LNCAP (cell line): ENCODE measurements at regions not wholly inside any gene's neighbourhood (a gene's known extent, or its start where the extent isn't known, plus 50 kb on each side); places are given as distances from the start of the nearest gene placed in this dataset.

Experiments
- TF ChIP-seq, protein P1 (sequence below): fragments of 450-650 bp; IDR thresholded peaks from 2 replicates; pipeline ENCODE4 v1.5.1; 2017; ENCODE audit warnings: mild to moderate bottlenecking

- TF ChIP-seq, protein P1, sequence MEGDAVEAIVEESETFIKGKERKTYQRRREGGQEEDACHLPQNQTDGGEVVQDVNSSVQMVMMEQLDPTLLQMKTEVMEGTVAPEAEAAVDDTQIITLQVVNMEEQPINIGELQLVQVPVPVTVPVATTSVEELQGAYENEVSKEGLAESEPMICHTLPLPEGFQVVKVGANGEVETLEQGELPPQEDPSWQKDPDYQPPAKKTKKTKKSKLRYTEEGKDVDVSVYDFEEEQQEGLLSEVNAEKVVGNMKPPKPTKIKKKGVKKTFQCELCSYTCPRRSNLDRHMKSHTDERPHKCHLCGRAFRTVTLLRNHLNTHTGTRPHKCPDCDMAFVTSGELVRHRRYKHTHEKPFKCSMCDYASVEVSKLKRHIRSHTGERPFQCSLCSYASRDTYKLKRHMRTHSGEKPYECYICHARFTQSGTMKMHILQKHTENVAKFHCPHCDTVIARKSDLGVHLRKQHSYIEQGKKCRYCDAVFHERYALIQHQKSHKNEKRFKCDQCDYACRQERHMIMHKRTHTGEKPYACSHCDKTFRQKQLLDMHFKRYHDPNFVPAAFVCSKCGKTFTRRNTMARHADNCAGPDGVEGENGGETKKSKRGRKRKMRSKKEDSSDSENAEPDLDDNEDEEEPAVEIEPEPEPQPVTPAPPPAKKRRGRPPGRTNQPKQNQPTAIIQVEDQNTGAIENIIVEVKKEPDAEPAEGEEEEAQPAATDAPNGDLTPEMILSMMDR = no peak
Measured at GRCh38 chr13:76829572-76830327, 56.5 kb downstream of the KCTD12 start.

GRCh38 chr13:76828316-76828741 is 57.9 kb downstream of the KCTD12 start:
- TF ChIP-seq, protein P1 = no peak

DNA sequence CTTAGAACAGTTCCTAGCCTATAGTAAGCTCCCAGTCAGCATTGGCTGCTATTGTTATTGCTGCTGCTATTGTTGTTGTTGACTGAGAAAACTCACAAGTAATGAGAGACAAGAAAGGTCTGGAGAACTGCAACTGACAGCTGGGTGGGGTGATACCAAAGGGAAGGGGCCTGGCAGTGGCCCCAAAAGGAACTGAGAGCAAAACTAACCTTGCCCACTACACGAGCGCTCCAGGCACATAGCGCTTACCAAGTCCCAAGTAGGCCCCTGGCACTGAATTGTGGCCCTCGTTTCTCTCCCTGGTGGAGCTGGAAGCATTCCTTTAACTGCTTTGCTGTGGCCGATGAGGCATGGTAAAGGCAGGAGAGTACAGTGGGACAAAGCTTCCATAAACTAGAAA is 59.7 kb downstream of the KCTD12 start:
- TF ChIP-seq, protein P1 = no peak

- TF ChIP-seq, protein P1 = no peak
Measured at GRCh38 chr13:76825430-76825829, 60.8 kb downstream of the KCTD12 start.

- TF ChIP-seq, protein P1 = no peak
Measured at GRCh38 chr13:76823969-76824368, 62.2 kb downstream of the KCTD12 start.

DNA sequence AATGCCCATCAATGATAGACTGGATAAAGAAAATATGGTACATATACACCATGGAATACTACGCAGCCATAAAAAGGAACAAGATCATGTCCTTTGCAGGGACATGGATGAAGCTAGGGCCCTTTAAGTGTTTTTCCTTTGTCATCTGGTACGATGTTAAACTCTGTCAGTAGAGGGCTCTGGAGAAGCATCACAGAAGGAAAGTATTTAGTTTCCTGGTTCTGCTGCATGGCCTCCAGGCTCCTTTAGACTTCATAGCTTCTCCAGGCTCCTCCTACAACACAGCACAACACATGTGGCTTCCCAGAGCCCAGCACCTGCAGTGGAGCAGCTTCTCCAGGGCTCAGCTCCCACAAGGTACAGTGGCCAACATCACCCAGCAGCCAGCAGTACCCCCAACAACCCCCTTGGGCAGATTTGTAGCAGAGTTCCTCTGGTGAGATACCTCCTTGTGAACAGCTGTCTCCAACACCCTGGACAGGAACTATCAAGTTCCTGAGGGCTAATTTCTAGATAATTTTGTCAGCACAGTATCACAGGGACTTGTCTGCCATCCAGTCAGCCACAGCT is 63.4 kb downstream of the KCTD12 start:
- TF ChIP-seq, protein P1 = no peak

GRCh38 chr13:76820759-76821158 is 65.4 kb downstream of the KCTD12 start:
- TF ChIP-seq, protein P1 = no peak
